Midbrain (tissue), 1 donor: ENCODE measurements at regions not wholly inside any gene's neighbourhood (a gene's known extent, or its start where the extent isn't known, plus 50 kb on each side); places are given as distances from the start of the nearest gene placed in this dataset.

Experiments
- DNase-seq: peaks from one replicate; lab custom pipeline; 2025; lab: John Stamatoyannopoulos, UW

DNA sequence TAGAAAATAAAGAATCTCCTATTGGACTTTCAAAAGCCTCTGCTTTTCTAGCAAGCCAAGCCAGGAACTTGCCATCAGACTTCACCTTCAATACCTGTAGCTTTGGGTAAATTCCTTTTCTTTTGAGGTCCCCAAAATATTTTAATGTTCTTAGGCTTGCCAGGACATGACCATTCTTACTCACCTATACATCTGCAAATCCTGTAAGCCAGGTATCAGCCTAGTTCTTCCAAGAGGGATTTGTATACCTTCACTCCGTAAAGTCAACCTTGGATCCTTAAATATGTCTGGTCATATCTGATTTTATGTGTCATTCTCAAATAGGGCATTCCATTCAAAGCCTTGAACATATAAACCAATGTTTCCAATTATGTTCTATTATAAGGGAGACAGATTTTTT is 210.6 kb upstream of the CELF2 start:
- DNase-seq: no peak

- no peak for DNase-seq
These were observed 206.1 kb upstream of the CELF2 start for GRCh38 chr10:10811562-10811961.

DNA sequence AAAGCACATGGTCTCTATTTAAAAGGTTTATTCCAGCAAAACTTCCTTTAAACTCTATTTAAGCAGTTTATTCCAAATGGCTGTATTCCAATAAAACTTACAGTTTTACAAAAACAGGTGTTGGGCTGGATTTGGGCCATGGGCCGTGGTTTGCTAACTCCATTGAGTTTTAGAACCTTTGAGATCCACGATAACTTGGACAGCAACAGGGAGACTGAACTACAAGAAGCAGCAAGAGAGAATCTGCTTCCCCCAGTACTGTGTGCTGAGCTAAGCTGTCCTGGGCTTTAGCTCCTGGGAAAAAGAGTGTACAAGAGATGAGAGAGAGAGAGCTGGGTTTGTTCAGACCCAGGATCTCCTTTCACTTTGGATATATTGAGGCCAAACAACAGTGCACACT is 204.0 kb upstream of the CELF2 start:
- no peak for DNase-seq

- DNase-seq: no peak
These were observed 203.6 kb upstream of the CELF2 start for GRCh38 chr10:10814069-10814468.

- DNase-seq: no peak
These were observed 201.2 kb upstream of the CELF2 start for GRCh38 chr10:10816447-10816846.

GRCh38 chr10:10817609-10818008 is 200.1 kb upstream of the CELF2 start:
- no peak for DNase-seq

DNA sequence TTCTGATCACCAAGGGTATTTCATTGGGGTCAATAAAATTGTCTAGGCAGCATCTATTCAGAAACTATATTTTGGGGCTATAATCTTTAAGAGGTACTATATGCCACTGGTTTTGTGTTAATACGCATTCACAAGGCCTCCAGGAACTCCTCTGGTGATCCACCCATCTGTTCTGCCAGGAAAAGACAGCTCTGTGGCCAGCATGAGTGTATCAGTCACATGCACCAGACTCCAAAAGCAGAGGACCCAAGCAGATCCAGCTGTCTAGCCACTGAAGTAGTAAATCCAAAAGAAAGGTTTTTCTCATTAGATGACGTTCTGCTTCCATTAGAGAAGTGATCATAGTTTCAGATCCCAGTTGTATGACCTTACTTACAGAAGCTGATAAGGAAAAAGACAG is 199.6 kb upstream of the CELF2 start:
- no peak for DNase-seq

- no peak for DNase-seq
These were observed 198.3 kb upstream of the CELF2 start for GRCh38 chr10:10819206-10819856.

GRCh38 chr10:10821926-10822325 is 195.7 kb upstream of the CELF2 start:
- no peak for DNase-seq

GRCh38 chr10:10824591-10825148 is 193.0 kb upstream of the CELF2 start:
- DNase-seq: no peak

DNA sequence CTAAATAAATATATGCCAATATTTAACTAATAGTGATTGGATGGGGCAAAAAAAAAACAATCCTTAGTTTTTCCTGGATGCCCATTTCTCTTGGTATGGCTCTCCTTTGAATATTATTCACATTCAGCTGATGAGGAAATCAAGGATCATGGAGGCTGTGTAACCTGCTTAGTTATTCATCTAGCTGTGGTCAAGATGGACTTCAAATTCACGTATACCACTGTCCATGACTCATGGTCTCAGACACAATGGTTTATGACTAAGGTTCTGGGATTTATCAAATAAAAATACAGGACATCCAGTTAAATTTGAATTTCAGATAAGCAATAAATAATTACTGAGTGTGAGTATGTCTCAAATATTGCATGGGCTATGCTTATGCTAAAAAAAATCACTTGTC is 191.5 kb upstream of the CELF2 start:
- DNase-seq: no peak

DNA sequence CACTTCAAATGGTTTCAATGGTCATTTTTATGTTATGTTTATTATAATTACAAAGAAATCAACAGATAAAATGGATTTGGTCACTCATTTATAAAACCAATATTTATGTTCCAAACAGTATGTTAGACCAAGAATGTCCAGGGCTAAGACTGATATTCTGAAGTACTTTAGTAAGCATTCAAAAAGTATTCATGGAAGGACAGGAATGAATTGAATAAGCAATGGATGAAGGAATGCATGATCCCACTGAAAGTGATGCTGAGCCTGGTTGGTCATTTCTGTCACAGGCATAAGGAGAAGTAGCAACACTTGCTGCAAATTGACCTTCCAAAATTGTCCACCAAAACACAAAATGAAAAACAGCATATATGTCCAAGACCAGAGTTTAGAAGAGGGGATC is 189.0 kb upstream of the CELF2 start:
- DNase-seq: no peak

DNA sequence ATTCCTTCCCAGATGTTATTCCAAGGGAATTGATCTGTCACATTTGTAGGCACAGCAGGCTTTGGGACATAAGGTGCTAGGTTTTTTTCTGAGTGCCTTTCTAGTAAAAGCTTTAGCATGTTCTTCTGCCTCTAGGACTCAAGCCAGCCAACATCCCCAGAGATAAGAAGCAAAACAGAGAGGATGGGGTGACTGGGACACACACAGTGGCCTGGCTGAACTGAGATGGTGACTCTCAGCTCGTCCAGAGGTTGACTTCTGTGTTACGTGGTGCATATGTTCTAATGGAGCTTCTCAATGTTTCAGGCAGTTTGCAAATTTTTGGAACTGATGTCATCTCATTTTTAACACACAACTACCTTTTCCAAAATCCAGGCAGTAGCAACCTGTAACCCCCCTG is 188.1 kb upstream of the CELF2 start:
- no peak for DNase-seq

DNA sequence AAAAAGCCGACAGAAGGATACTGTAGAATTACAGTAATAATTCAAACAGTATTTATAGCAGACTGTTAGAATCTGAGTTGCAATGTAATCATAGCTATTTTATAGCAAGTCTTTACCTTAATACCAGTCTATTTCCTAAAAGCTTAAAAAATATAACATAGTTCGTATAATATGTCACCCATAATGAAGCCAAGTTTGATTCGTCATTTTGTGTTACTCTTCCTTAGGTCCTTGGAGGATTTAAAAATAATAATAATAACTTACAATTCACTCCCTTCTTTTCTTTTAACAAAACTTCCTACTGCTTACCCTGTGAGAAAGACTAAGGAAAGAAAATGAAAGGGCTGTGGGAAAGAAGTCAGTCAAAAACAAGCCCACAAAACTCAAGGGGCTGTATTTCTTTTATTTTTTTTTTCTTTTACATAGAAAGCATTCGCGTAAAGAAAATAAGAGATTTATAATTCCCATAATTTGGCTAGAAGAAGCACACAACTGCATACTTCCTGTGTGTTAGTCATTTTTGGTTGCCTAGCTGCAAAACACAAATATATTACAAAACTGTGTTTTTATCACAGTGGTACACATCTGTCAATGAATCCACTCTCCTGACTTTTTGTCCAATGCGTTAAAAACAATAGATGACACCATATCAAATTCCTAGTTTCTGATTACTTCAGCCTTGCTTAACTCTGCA is 187.2 kb upstream of the CELF2 start:
- DNase-seq: no peak

DNA sequence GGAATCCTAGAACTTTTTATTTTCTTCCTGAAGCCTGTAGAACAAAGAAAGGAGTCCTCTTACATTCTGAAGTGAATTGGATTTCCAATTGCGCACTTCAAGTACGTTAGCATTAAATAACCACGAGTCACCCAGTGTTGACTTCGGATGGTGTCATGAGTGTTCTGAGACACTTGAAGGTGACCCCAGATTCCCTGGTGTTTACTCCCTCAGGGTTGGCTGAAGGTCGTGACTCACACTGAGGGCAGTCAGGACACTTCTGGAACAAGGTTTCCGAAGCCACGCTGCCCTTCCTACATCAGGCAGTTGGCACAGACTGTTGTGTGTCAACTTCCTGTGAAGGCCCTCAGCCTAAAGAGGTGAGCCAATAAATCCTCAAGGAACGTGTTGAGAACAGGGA is 186.6 kb upstream of the CELF2 start:
- DNase-seq: no peak

DNA sequence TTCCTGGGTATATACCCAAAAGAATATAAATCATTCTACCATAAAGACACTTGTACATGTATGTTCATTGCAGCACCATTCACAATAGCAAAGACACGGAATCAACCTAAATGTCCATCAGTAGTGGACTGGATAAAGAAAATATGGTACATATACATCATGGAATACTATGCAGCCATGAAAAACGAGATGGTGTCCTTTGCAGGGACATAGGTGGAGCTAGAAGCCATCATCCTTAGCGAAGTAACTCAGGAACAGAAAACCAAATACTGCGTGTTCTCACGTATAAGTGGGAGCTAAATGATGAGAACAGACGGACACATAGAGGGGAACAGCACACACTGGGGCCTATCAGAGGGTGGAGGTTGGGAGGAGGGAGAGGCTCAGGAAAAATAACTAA is 183.7 kb upstream of the CELF2 start:
- DNase-seq: no peak

DNA sequence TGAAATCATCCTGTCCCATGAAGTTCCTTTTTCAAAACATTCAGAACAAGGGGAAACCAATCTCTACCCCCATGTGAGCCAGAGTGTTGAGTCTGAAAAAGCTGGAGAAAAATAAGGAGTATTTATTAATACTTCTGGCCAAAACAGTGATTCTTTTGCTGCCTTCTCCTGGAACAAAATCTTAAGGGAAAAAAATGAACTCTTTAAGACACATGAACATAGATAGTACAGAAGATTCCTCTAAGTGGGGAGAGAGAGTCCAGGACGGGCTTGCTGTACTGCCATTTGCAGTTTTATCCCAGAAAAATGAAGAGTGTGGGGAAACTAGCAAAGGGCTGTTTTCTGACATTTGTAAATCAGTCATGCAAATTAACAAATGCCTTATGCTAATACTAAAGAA is 173.4 kb upstream of the CELF2 start:
- no peak for DNase-seq

- no peak for DNase-seq
These were observed 172.5 kb upstream of the CELF2 start for GRCh38 chr10:10845185-10845584.

- no peak for DNase-seq
These were observed 171.7 kb upstream of the CELF2 start for GRCh38 chr10:10845826-10846503.

DNA sequence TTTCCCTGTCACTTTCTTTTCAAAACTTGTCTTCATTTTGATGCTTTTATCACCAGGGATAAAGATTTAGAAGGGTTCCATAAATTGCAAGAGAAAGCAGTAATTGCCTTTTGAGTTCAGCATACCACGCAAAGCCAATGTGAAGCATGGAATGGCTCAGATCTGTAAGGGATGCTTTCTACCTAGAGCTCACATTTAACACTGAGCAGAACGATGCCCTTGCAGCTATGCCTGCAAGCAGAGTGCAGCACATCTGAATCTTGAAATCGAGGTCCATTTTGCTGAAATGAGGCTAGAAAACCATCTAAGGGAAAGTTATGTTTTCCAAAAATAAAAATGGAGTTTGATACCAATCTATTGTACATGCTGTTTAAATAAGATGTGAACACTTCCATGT is 171.2 kb upstream of the CELF2 start:
- no peak for DNase-seq

GRCh38 chr10:10847387-10847786 is 170.3 kb upstream of the CELF2 start:
- peak; percentile 3 for DNase-seq

- no peak for DNase-seq
These were observed 169.1 kb upstream of the CELF2 start for GRCh38 chr10:10848488-10849111.

- no peak for DNase-seq
These were observed 168.4 kb upstream of the CELF2 start for GRCh38 chr10:10849306-10849705.
